HEK293T (cell line): ENCODE measurements at regions not wholly inside any gene's neighbourhood (a gene's known extent, or its start where the extent isn't known, plus 50 kb on each side); places are given as distances from the start of the nearest gene placed in this dataset.
"Not testable (repeated sequence)": the region's sequence is repeated elsewhere in the genome, so short reads cannot be mapped to it uniquely, and the experiment has no call there.

Experiments
- CTCF ChIA-PET: fragments of 350-600 bp; formaldehyde crosslinking; extraction: SDS; loops from one replicate; lab custom pipeline; 2021; ENCODE audit warnings: antibody characterized with exemption, inconsistent platforms; lab: Yijun Ruan, JAX
- POLR2A ChIA-PET: fragments of 350-600 bp; formaldehyde crosslinking; extraction: SDS; loops from one replicate; lab custom pipeline; 2020; ENCODE audit warnings: antibody characterized with exemption, inconsistent platforms; lab: Yijun Ruan, JAX
- DNase-seq: peaks from one replicate; pipeline ENCODE4 v3.0.0; 2012; ENCODE audit warnings: mixed read lengths; ENCODE audit errors: extremely low spot score
- ARNT ChIP-seq: fragments of 450-650 bp; IDR thresholded peaks from 2 replicates; pipeline ENCODE4 v1.6.1; 2017; ENCODE audit warnings: mild to moderate bottlenecking
- BHLHE40 ChIP-seq: fragments of 450-650 bp; IDR thresholded peaks from 2 replicates; pipeline ENCODE4 v1.6.1; 2016; ENCODE audit warnings: mild to moderate bottlenecking, moderate library complexity, borderline replicate concordance
- CTBP1 ChIP-seq: fragments of 450-650 bp; IDR thresholded peaks from 2 replicates; pipeline ENCODE4 v1.6.1; 2016; ENCODE audit warnings: borderline replicate concordance
- ELF4 ChIP-seq: fragments of 450-650 bp; IDR thresholded peaks from 2 replicates; pipeline ENCODE4 v1.6.1; 2017; ENCODE audit warnings: antibody characterized with exemption
- FOXA1 ChIP-seq: fragments of 450-650 bp; IDR thresholded peaks from 2 replicates; pipeline ENCODE4 v1.6.1; 2016; ENCODE audit warnings: mild to moderate bottlenecking
- FOXK2 ChIP-seq: fragments of 450-650 bp; IDR thresholded peaks from 2 replicates; pipeline ENCODE4 v1.6.1; 2016; ENCODE audit warnings: mild to moderate bottlenecking
- FOXM1 ChIP-seq: fragments of 450-650 bp; IDR thresholded peaks from 2 replicates; pipeline ENCODE4 v1.6.1; 2017; ENCODE audit warnings: mild to moderate bottlenecking, borderline replicate concordance
- HDGF ChIP-seq: fragments of 450-650 bp; IDR thresholded peaks from 2 replicates; pipeline ENCODE4 v1.6.1; 2017; ENCODE audit warnings: antibody characterized with exemption, borderline replicate concordance
- L3MBTL2 ChIP-seq: fragments of 450-650 bp; conservative IDR thresholded peaks from 2 replicates; pipeline ENCODE4 v1.6.1; 2016; ENCODE audit warnings: mild to moderate bottlenecking
- LEF1 ChIP-seq: fragments of 450-650 bp; IDR thresholded peaks from 2 replicates; pipeline ENCODE4 v1.6.1; 2017; ENCODE audit warnings: mild to moderate bottlenecking, borderline replicate concordance
- NFRKB ChIP-seq: fragments of 450-650 bp; IDR thresholded peaks from 2 replicates; pipeline ENCODE4 v1.6.1; 2016; ENCODE audit warnings: mild to moderate bottlenecking, moderate library complexity
- SP1 ChIP-seq: fragments of 450-650 bp; IDR thresholded peaks from 2 replicates; pipeline ENCODE4 v1.6.1; 2017
- SUZ12 ChIP-seq: fragments of 450-650 bp; IDR thresholded peaks from 2 replicates; pipeline ENCODE4 v1.6.1; 2016; ENCODE audit warnings: mild to moderate bottlenecking
- TARDBP ChIP-seq: fragments of 450-650 bp; IDR thresholded peaks from 2 replicates; pipeline ENCODE4 v1.6.1; 2016
- ZNF384 ChIP-seq: fragments of 450-650 bp; IDR thresholded peaks from 2 replicates; pipeline ENCODE4 v1.6.1; 2016
- TF ChIP-seq, protein P1 (sequence below): fragments of 450-650 bp; IDR thresholded peaks from 2 replicates; pipeline ENCODE4 v1.6.1; 2016

DNA sequence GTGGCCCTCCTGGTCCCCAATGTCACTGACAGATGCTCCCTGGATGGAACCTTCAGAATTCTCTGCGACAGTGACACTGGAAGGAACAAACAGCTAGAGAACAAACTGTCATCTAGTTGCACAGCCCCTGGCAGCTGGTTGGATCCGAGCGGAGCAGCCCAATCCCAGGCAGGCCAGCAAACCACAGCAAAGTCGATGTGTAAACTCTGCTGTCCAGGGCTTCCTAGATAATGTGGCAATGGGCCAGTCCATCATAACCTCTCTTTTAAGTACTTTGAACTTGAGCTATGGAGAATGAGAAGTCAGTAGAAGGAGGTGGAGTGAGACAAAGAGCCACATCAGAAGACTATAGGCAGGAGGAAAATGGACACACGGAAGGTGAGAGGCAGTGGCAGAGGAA, 323.0 kb downstream of the CBLN1 start:
- TF ChIP-seq BHLHE40 (no peak), L3MBTL2 (no peak), ZNF384 (no peak), FOXK2 (no peak), TARDBP (no peak), NFRKB (no peak), ARNT (no peak), LEF1 (no peak)
- TF ChIP-seq, protein P1, sequence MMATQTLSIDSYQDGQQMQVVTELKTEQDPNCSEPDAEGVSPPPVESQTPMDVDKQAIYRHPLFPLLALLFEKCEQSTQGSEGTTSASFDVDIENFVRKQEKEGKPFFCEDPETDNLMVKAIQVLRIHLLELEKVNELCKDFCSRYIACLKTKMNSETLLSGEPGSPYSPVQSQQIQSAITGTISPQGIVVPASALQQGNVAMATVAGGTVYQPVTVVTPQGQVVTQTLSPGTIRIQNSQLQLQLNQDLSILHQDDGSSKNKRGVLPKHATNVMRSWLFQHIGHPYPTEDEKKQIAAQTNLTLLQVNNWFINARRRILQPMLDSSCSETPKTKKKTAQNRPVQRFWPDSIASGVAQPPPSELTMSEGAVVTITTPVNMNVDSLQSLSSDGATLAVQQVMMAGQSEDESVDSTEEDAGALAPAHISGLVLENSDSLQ = no peak
- DNase-seq = no peak
- ChIA-PET CTCF (no interaction called here), POLR2A (no interaction called here)

DNA sequence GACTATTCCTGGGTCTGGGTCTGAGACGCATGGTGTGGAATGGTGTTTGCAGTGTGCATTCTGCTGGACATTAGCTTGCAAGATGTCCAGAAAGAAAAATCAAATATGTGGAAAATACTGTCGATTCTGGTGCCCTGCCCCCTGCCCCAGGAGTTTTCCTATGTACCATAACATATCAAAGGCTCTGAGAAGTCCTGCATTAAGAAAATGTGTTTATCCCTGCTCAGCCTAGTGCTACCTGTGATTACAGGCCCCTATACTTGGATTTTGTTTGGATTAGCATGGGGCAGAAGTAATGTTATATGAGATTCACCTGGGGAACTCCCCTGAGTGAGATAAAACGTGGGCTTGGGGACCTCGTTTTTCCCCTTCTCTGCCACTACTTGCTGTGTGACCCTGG, 325.0 kb downstream of the CBLN1 start:
- ChIA-PET CTCF (no interaction called here), POLR2A (no interaction called here)
- TF ChIP-seq NFRKB (no peak), FOXM1 (no peak), FOXK2 (no peak), ZNF384 (no peak), TARDBP (no peak), FOXA1 (no peak), ELF4 (no peak), ARNT (no peak)
- no peak for DNase-seq

DNA sequence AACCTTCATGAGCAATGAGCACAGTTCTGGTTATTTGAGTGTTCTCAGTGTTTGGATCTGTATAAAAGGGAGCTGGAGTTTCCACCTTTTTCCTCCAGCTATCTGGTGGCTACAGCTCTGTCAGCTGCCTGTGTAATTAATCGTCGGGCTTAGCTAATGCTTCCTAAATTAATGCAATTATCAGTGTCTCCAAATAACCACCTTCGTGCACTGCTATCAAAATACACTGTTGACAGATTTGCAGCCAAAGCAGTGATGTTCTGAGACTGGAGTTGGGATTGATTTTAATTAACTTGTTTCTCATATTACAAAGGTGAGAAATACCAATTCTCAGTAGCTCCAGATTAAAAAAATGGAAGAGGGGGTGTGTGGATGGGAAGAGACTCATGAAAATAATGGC, 325.8 kb downstream of the CBLN1 start:
- no peak for DNase-seq
- POLR2A ChIA-PET = no interaction called here
- TF ChIP-seq, protein P1 = no peak
- TF ChIP-seq HDGF (no peak), ELF4 (no peak), CTBP1 (no peak)
- CTCF ChIA-PET = no interaction called here

DNA sequence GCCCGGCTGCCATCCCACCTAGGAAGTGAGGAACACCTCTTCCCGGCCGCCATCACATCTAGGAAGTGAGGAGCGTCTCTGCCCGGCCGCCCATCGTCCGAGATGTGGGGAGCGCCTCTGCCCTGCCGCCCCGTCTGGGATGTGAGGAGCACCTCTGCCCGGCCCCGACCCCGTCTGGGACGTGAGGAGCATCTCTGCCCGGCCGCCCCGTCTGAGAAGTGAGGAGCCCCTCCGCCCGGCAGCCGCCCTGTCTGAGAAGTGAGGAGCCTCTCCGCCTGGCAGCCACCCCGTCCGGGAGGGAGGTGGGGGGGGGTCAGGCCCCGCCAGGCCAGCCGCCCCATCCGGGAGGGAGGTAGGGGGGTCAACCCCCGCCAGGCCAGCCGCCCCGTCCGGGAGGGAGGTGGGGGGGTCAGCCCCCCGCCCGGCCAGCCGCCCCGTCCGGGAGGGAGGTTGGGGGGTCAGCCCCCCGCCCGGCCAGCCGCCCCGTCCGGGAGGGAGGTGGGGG, 330.0 kb downstream of the CBLN1 start:
- CTCF ChIA-PET, POLR2A ChIA-PET, DNase-seq: not testable (repeated sequence)

DNA sequence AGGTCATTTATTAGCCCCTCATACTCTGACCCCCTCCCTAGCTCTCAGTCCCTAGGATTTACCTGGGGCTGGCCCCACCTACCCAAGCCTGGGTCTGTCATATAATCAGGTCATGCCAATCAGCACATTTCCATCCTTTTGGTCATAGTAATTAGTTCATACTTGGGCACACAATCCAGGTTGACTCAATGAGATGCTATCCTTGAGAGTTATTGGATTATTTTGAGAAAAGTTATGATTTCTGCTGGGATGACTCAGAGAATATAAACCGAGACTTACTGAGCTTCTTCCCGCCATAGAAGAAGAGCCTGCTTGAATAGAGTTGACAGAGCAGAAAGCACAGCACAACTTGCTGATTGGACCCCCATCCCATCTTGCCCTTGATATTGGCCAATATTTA, 331.5 kb downstream of the CBLN1 start:
- ChIA-PET CTCF (interaction anchor here (0.6 kb wide), 1 partner anchor 1004 kb away, joined by 3 read pairs; no protein-coding TSS in a partner anchor), POLR2A (no interaction called here)
- TF ChIP-seq FOXK2 = no peak
- no peak for TF ChIP-seq ZNF384
- TF ChIP-seq BHLHE40 = no peak
- TF ChIP-seq CTBP1 = no peak
- no peak for DNase-seq

DNA sequence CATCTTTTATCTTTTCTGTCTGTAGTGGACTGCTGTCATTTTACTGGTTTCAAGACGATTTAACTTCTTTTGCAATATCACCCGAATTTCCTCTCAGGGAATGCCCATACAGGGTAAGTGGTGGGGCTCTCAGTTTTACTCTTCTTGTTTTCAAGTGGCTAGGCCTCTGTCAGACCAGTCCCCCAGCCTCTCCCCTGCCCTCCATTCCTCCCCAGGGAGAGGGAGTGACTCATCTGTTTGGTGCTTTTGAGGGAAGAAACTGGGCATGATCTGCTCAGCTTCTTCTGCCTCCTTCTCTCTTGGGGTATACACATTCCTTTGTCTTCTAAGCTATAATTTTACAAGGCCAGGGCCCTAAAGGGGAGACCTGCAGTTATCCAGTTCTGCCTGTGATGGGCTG, 332.0 kb downstream of the CBLN1 start:
- ChIA-PET POLR2A (no interaction called here), CTCF (no interaction called here)
- TF ChIP-seq, protein P1 = no peak
- DNase-seq = no peak

DNA sequence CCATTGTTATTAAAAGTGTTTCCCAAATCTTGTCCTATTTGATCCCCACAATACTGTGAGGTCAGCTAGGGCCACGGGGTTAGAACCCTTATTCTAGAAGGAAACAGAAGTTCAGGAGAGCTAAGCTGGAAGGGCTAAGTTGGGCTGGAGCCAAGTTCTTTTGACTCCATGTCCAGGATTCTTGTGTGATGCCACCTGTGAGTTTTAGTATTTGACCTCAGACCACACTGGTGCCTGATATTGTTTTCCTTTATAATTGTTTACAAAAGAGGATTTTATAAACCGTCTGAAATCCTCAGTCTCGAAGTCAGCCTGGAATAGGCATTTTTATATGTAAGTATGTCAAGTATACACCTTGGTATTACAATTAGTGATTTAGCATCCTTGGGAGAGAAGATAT, 332.7 kb downstream of the CBLN1 start:
- ChIA-PET POLR2A (no interaction called here), CTCF (no interaction called here)
- TF ChIP-seq FOXM1 (no peak), TARDBP (no peak), FOXA1 (no peak), SUZ12 (no peak)
- no peak for DNase-seq

DNA sequence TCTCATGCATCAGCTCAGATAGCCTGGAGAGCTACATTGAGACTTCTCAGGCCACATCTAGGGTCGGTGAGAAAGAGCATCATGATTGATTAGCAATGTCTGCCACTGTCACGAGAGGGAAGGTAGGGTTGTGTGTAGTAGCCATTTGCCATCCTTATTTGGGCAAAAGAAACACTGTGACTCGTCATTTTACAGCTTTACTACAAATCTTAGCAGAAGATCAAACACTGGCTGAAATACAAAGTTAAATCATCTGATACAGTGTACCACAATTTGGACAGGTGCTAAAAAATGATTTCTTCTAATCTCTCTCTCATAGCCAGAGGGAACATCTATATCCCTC, 334.3 kb downstream of the CBLN1 start:
- no peak for TF ChIP-seq LEF1
- no peak for TF ChIP-seq FOXM1
- TF ChIP-seq L3MBTL2 = no peak
- TF ChIP-seq CTBP1 = no peak
- TF ChIP-seq FOXK2 = no peak
- TF ChIP-seq ARNT = no peak
- no peak for TF ChIP-seq ELF4
- TF ChIP-seq SUZ12 = no peak
- TF ChIP-seq FOXA1 = no peak
- TF ChIP-seq TARDBP = no peak
- no peak for TF ChIP-seq SP1
- TF ChIP-seq HDGF = no peak
- ChIA-PET POLR2A (no interaction called here), CTCF (no interaction called here)
- DNase-seq = no peak
